Adipocyte (in vitro differentiated cells): ENCODE measurements at regions not wholly inside any gene's neighbourhood (a gene's known extent, or its start where the extent isn't known, plus 50 kb on each side); places are given as distances from the start of the nearest gene placed in this dataset.
"Not testable (repeated sequence)": the region's sequence is repeated elsewhere in the genome, so short reads cannot be mapped to it uniquely, and the experiment has no call there.

Source experiments
- DNase-seq: peaks from one replicate; pipeline ENCODE4 v3.0.0-alpha.2; 2015; ENCODE audit warnings: low read depth
- H3K27me3 ChIP-seq: replicated peaks from 2 replicates; pipeline ENCODE4 v1.7.0; 2013; ENCODE audit warnings: mild to moderate bottlenecking, low read length, moderate library complexity; ENCODE audit not compliant: control insufficient read depth, insufficient read depth
- H3K36me3 ChIP-seq: 2 replicates; pipeline ENCODE4 v1.7.0; 2013; ENCODE audit warnings: low read length, mild to moderate bottlenecking, moderate library complexity; ENCODE audit not compliant: control insufficient read depth, insufficient read depth, severe bottlenecking
- H3K4me1 ChIP-seq: 2 replicates; pipeline ENCODE4 v1.7.0; 2013; ENCODE audit warnings: mild to moderate bottlenecking, low read length, moderate library complexity; ENCODE audit not compliant: control insufficient read depth, insufficient read depth
- H3K4me3 ChIP-seq: 2 replicates; pipeline ENCODE4 v1.7.0; 2013; ENCODE audit warnings: mild to moderate bottlenecking, low read length, moderate library complexity
- H3K9ac ChIP-seq: 2 replicates; pipeline ENCODE4 v1.7.0; 2013; ENCODE audit warnings: mild to moderate bottlenecking, low read length, moderate library complexity
- H3K9me3 ChIP-seq: 2 replicates; pipeline ENCODE4 v1.7.0; 2013; ENCODE audit warnings: mild to moderate bottlenecking, low read length, moderate library complexity; ENCODE audit not compliant: control insufficient read depth

DNA sequence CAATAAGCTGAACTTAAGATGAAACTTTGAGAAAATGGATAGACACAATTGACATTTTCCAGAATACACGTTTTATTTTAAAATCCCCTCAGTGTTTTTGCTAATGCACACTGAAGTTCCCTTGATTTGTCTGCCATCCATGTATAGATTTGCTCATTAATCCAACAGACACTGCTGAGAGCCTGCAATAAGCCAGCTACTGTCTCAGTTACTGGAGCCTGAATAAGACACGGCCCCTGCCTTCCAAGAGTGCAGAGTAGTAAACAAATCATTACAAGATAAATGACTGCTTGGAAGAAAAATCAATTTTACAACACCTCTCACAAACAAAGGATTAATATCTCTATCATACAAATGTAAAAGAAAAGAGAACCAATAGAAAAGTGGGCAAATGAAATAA lies 130.1 kb downstream of the TLR5 start:
- H3K36me3 ChIP-seq: no peaks in the 10 kb centered on the region
- H3K27me3 ChIP-seq: no peaks in the 10 kb centered on the region
- H3K9me3 ChIP-seq: no peaks in the 10 kb centered on the region
- peaks cover 13% of the 10 kb centered on the region for H3K4me1 ChIP-seq
- no peak overlapping the region for H3K9ac ChIP-seq
- no peak overlapping the region for H3K4me3 ChIP-seq
- DNase-seq: no peak

GRCh38 chr1:223014142-223014873 lies 128.7 kb downstream of the TLR5 start:
- no peaks in the 10 kb centered on the region for H3K27me3 ChIP-seq
- H3K4me3 ChIP-seq: no peak overlapping the region
- no peaks in the 10 kb centered on the region for H3K9me3 ChIP-seq
- no peaks in the 10 kb centered on the region for H3K36me3 ChIP-seq
- peaks cover 13% of the 10 kb centered on the region for H3K4me1 ChIP-seq
- DNase-seq: no peak
- H3K9ac ChIP-seq: no peak overlapping the region

- Histone ChIP-seq H3K36me3 (no peaks in the 10 kb centered on the region), H3K4me1 (peaks cover 2% of the 10 kb centered on the region)
These were observed 126.7 kb downstream of the TLR5 start for GRCh38 chr1:223016381-223016780.

DNA sequence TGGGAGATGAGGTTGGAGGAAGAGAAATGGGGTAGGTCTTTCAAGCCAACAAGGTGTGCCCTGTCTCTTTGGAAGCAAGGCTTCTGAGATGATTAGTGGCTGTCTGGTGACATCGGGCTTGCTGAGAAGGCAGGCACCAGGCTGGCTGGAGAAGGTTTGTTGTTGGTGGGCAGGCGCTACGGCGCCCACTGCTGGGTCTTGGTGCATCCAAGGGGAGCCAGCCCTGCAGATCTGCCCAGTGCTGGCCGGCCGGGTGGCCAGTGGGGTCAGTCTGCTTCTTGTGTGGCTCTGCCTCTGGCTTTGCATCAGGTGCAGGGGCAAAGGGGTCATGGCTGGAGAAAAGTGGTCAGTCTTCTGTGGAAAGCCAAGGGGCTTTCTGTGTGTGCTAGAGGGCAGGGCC lies 126.2 kb downstream of the TLR5 start:
- Histone ChIP-seq H3K9me3 (no peaks in the 10 kb centered on the region), H3K4me1 (no peaks in the 10 kb centered on the region), H3K4me3 (no peak overlapping the region), H3K36me3 (no peaks in the 10 kb centered on the region), H3K9ac (no peak overlapping the region), H3K27me3 (no peaks in the 10 kb centered on the region)
- DNase-seq: no peak

More at GRCh38 chr1:223016381-223016780, 126.7 kb downstream of the TLR5 start:
- Histone ChIP-seq H3K27me3 (no peaks in the 10 kb centered on the region), H3K9ac (no peak overlapping the region), H3K9me3 (no peaks in the 10 kb centered on the region), H3K4me3 (no peak overlapping the region)
- DNase-seq: no peak

DNA sequence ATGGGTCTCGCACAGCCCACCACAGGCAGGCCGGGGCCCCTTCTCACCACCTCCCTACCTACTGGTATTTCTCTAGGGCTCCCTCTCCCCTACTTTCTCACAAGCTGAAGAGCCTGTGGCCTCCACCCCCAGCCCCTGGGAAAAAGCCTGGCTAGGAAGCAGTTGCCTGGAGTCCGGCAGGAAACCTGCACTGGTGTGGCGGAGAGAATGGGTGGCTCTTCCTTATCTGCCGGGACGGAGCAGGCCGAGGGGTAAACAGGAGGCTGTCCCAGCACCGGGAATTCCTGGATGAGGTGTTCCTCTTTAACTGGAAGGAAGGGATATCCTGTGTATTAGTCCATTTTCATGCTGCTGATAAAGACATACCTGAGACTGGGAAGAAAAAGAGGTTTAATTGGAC lies 125.8 kb downstream of the TLR5 start:
- Histone ChIP-seq H3K9me3 (no peaks in the 10 kb centered on the region), H3K4me3 (no peak overlapping the region), H3K4me1 (no peaks in the 10 kb centered on the region), H3K27me3 (no peaks in the 10 kb centered on the region), H3K36me3 (no peaks in the 10 kb centered on the region), H3K9ac (no peak overlapping the region)
- no peak for DNase-seq

DNA sequence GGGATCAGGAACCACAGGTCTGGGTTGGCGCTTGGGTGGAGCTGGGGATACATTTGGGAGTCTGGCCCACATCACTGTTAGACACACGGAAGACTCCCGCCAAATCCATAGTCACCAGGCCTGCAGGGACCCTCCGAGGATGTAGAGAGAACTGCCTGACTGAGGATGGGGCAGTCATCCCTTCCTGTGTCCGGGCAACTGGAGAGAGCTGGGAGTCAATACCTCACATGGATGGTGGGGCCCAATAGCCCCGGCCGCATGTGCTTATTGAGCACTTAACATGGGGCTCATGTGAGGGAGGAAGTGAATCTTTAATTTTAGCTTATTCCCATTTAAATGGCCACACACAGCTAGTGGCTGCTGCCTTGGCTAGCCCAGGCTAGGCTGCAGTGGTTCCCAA lies 124.5 kb downstream of the TLR5 start:
- Histone ChIP-seq H3K36me3 (no peaks in the 10 kb centered on the region), H3K9me3 (no peaks in the 10 kb centered on the region), H3K9ac (no peak overlapping the region), H3K4me1 (no peaks in the 10 kb centered on the region), H3K4me3 (no peak overlapping the region), H3K27me3 (no peaks in the 10 kb centered on the region)
- no peak for DNase-seq

GRCh38 chr1:223019256-223019655 lies 123.8 kb downstream of the TLR5 start:
- Histone ChIP-seq H3K9ac (no peak overlapping the region), H3K9me3 (peaks cover 5% of the 10 kb centered on the region), H3K4me1 (no peaks in the 10 kb centered on the region), H3K4me3 (no peak overlapping the region), H3K36me3 (no peaks in the 10 kb centered on the region), H3K27me3 (no peaks in the 10 kb centered on the region)
- no peak for DNase-seq

DNA sequence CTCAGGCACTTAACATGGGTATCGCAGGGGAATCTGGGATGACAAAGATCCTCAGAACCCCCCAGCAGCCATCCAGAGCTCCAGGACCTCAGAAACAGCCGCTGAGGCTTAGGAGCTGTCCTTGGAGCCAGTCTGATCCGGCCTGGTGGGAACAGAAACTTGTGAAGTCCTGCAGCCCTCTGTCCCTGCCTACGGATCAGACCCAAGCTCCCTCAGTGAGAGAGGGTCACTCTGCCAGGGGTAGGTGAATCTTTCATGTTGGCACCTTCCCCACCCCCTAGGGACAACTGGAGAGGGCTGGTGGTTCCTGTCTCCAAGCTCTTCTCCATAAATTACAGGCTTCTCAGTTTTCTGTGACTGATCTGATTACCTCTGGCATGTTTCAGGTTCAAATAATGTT lies 122.3 kb downstream of the TLR5 start:
- Histone ChIP-seq H3K4me3 (no peak overlapping the region), H3K4me1 (no peaks in the 10 kb centered on the region), H3K36me3 (no peaks in the 10 kb centered on the region), H3K9ac (no peak overlapping the region), H3K27me3 (no peaks in the 10 kb centered on the region), H3K9me3 (peaks cover 5% of the 10 kb centered on the region)
- no peak for DNase-seq

GRCh38 chr1:223022641-223023473 lies 120.2 kb downstream of the TLR5 start:
- Histone ChIP-seq H3K27me3 (no peaks in the 10 kb centered on the region), H3K9ac (no peak overlapping the region), H3K36me3 (no peaks in the 10 kb centered on the region), H3K4me1 (no peaks in the 10 kb centered on the region), H3K4me3 (no peak overlapping the region), H3K9me3 (peaks cover 5% of the 10 kb centered on the region)
- DNase-seq: no peak

DNA sequence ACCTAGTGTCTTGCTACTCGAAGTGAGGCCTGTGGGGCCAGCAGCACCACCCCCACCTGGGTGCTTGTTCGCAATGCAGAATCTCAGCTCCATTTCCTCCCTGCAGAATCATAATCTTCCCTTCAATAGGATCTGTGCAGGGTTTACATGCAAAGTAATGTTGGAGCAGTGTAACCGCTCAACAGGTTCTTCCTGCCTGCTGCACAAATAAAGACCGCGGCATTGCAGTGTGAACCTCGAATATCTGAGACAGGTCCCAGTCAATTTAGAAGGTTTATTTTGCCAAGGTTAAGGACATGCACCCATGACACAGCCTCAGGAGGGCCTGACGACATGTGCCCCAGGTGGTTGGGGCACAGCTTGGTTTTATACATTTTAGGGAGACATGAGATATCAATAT lies 119.2 kb downstream of the TLR5 start:
- Histone ChIP-seq H3K9me3 (peaks cover 5% of the 10 kb centered on the region), H3K4me1 (no peaks in the 10 kb centered on the region), H3K36me3 (no peaks in the 10 kb centered on the region), H3K27me3 (no peaks in the 10 kb centered on the region), H3K9ac (no peak overlapping the region), H3K4me3 (no peak overlapping the region)
- no peak for DNase-seq

GRCh38 chr1:223024486-223024885 lies 118.6 kb downstream of the TLR5 start:
- DNase-seq, H3K9ac ChIP-seq, H3K4me1 ChIP-seq, H3K4me3 ChIP-seq, H3K9me3 ChIP-seq, H3K27me3 ChIP-seq, H3K36me3 ChIP-seq: not testable (repeated sequence)
